GM12865 (cell line): ENCODE measurements at regions not wholly inside any gene's neighbourhood (a gene's known extent, or its start where the extent isn't known, plus 50 kb on each side); places are given as distances from the start of the nearest gene placed in this dataset.
"Not testable (repeated sequence)": the region's sequence is repeated elsewhere in the genome, so short reads cannot be mapped to it uniquely, and the experiment has no call there.

Experiments used
- DNase-seq: peaks from one replicate; pipeline ENCODE4 v3.0.0; 2010; ENCODE audit warnings: low read depth
- H3K4me3 ChIP-seq: 2 replicates; pipeline ENCODE4 v1.5.1; 2011; ENCODE audit warnings: mild to moderate bottlenecking, low read depth, low read length, control low read depth
- TF ChIP-seq, protein P1 (sequence below): IDR thresholded peaks from 2 replicates; pipeline ENCODE4 v1.5.1; 2011; ENCODE audit warnings: low read length, control low read depth, low read depth, inconsistent platforms; ENCODE audit not compliant: insufficient read depth; ENCODE audit errors: missing control alignments

DNA sequence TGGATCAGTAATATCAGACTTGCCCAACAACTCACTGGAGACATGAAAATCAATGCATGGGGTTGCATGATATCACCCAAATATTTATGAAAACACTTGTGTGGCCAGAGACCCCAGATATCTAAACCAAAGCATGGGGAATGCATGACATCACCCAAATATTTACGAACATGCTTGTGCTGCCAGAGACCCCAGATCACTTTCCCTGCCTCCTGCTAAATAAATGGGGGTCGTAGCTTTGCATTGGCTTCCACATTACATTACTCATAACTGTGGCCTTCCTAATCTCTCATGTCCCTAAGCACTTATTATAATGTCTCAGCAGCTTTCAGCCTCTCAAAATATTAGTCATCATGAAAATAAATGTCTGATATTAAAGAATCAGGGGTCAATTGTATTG lies 838.0 kb upstream of the DEFB115 start:
- TF ChIP-seq, protein P1, sequence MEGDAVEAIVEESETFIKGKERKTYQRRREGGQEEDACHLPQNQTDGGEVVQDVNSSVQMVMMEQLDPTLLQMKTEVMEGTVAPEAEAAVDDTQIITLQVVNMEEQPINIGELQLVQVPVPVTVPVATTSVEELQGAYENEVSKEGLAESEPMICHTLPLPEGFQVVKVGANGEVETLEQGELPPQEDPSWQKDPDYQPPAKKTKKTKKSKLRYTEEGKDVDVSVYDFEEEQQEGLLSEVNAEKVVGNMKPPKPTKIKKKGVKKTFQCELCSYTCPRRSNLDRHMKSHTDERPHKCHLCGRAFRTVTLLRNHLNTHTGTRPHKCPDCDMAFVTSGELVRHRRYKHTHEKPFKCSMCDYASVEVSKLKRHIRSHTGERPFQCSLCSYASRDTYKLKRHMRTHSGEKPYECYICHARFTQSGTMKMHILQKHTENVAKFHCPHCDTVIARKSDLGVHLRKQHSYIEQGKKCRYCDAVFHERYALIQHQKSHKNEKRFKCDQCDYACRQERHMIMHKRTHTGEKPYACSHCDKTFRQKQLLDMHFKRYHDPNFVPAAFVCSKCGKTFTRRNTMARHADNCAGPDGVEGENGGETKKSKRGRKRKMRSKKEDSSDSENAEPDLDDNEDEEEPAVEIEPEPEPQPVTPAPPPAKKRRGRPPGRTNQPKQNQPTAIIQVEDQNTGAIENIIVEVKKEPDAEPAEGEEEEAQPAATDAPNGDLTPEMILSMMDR = no peak
- no peak overlapping the region for H3K4me3 ChIP-seq
- no peak for DNase-seq

DNA sequence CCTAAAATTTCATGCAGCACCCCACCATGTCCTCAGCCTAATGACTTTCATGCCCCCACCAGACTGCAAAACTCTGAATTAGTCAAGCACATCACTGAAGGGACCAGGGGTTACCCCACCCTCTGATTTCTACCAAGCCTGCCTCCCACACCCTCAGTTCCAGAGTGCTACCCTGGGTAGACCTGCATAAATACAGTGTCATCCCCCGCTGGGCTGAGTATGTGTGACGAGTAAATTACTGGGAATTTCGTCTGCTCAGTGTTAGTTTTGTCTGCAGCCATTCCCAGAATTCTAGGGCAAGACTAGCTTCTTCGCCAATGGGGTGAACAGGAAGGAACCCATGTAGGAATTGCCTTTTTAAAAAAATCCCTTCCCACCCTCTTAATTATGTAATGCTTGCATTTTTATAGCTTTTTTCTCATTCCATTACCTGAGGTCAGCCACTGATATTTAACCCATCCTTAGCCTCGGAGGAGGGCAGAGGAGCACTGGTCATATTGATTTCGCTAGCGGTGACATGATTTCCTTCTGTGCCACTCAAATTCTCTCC lies 837.5 kb upstream of the DEFB115 start:
- DNase-seq, H3K4me3 ChIP-seq: not testable (repeated sequence)
